Suprapubic skin (tissue), 4 donors: ENCODE measurements at regions not wholly inside any gene's neighbourhood (a gene's known extent, or its start where the extent isn't known, plus 50 kb on each side); places are given as distances from the start of the nearest gene placed in this dataset.

Experiments used
- DNase-seq, 2 donors: peaks; one replicate each; pipeline ENCODE4 v3.0.0-alpha.2; 2019; ENCODE audit warnings: low spot score in 2 of 2
- H3K27ac ChIP-seq: fragments of 200-600 bp; sonication (generic); one replicate; pipeline ENCODE4 v1.5.1; 2019
- H3K27me3 ChIP-seq: fragments of 200-600 bp; sonication (generic); one replicate; pipeline ENCODE4 v1.5.1; 2019
- H3K36me3 ChIP-seq: fragments of 200-600 bp; sonication (generic); one replicate; pipeline ENCODE4 v1.5.1; 2019
- H3K4me1 ChIP-seq: fragments of 200-600 bp; sonication (generic); one replicate; pipeline ENCODE4 v1.5.1; 2019
- H3K4me3 ChIP-seq: fragments of 200-600 bp; sonication (generic); one replicate; pipeline ENCODE4 v1.5.1; 2019; ENCODE audit warnings: mild to moderate bottlenecking
- H3K9me3 ChIP-seq: fragments of 200-600 bp; sonication (generic); one replicate; pipeline ENCODE4 v1.5.1; 2019
- EP300 ChIP-seq: sonication (generic); formaldehyde crosslinking; IDR thresholded peaks from one replicate; pipeline ENCODE4 v1.6.1; 2017; ENCODE audit warnings: antibody characterized with exemption
- POLR2A ChIP-seq, 2 donors: fragments of 450-650 bp; IDR thresholded peaks; one replicate each; pipeline ENCODE4 v1.6.1; 2017; ENCODE audit warnings: antibody characterized with exemption in 2 of 2, mild to moderate bottlenecking in 2 of 2, moderate library complexity in 2 of 2
- POLR2AphosphoS5 ChIP-seq, 3 donors: sonication (generic); formaldehyde crosslinking; IDR thresholded peaks; one replicate each; pipeline ENCODE4 v1.6.1; 2017; ENCODE audit warnings: antibody characterized with exemption in 3 of 3
- WGBS: methylation state at CpG from one replicate; pipeline ENCODE4 v1.1.5; 2018; 5-methylcytosine and 5-hydroxymethylcytosine counted together
- TF ChIP-seq, protein P1 (sequence below), 2 donors: fragments of 200-600 bp in 1 of 2; fragments of 450-650 bp in 1 of 2; sonication (generic) in 1 of 2; IDR thresholded peaks; one replicate each; pipeline ENCODE4 v1.5.1; 2016 to 2019; ENCODE audit warnings: antibody characterized with exemption in 2 of 2, mild to moderate bottlenecking in 1 of 2, moderate library complexity in 1 of 2

DNA sequence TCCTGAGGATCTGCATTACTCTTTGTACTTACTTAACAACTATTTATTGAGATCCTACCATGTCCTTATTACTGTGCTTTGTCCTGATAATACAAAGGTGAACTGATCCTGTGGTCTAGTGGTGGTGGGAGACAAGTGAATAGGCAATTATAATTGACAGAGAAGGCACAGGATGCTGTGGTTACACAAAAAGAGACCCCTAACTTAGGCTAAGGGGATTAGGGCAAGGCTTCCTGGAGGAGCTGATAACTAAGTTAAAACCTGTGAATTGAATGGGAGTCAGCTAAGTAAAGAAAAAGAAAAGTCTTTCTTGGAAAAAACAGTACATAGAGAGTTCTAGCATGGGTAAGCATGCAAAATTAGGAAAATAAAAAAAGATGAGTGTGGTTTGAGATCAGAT, 164.4 kb downstream of the LARP7 start:
- DNase-seq, result no peak
- Histone ChIP-seq H3K27ac (no peak overlapping the region), H3K27me3 (no peaks in the 10 kb centered on the region), H3K9me3 (no peaks in the 10 kb centered on the region), H3K4me3 (no peak overlapping the region), H3K36me3 (no peaks in the 10 kb centered on the region), H3K4me1 (no peaks in the 10 kb centered on the region)
- TF ChIP-seq, protein P1, sequence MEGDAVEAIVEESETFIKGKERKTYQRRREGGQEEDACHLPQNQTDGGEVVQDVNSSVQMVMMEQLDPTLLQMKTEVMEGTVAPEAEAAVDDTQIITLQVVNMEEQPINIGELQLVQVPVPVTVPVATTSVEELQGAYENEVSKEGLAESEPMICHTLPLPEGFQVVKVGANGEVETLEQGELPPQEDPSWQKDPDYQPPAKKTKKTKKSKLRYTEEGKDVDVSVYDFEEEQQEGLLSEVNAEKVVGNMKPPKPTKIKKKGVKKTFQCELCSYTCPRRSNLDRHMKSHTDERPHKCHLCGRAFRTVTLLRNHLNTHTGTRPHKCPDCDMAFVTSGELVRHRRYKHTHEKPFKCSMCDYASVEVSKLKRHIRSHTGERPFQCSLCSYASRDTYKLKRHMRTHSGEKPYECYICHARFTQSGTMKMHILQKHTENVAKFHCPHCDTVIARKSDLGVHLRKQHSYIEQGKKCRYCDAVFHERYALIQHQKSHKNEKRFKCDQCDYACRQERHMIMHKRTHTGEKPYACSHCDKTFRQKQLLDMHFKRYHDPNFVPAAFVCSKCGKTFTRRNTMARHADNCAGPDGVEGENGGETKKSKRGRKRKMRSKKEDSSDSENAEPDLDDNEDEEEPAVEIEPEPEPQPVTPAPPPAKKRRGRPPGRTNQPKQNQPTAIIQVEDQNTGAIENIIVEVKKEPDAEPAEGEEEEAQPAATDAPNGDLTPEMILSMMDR (IDR thresholded peaks at IDR 0.05), result no peak
- no peak for TF ChIP-seq EP300
- no peak for TF ChIP-seq POLR2AphosphoS5 (IDR thresholded peaks at IDR 0.05)
- no peak for TF ChIP-seq POLR2A (IDR thresholded peaks at IDR 0.05)

DNA sequence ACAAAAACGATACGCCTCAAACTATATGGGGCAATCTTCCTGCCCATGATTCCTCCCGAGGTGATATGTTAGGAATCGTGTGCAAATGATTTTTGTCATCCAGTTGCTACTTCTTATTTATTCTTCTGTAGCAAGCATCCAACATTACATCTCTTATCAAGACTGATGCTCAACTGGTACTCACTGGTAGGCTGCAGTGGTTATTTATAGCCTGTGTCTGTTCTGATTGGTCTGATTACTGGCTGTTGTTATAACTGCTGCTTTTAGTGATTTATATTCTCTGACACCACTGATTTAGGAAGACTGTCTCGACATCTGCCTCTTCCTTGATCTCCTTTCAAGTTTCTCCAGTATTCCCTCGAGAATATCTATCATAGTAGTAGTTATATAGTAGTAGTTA, 165.8 kb downstream of the LARP7 start:
- H3K36me3 ChIP-seq, result no peaks in the 10 kb centered on the region

GRCh38 chr4:112807083-112807482, 170.1 kb downstream of the LARP7 start:
- no peak for DNase-seq
- 79% methylated on average over 2 of the region's 2 CpGs for WGBS
- Histone ChIP-seq H3K4me3 (no peak overlapping the region), H3K4me1 (no peaks in the 10 kb centered on the region), H3K27me3 (no peaks in the 10 kb centered on the region), H3K9me3 (no peaks in the 10 kb centered on the region), H3K27ac (no peak overlapping the region), H3K36me3 (no peaks in the 10 kb centered on the region)
- no peak for TF ChIP-seq POLR2AphosphoS5 (IDR thresholded peaks at IDR 0.05)
- TF ChIP-seq, protein P1 (IDR thresholded peaks at IDR 0.05), result no peak
- no peak for TF ChIP-seq POLR2A (IDR thresholded peaks at IDR 0.05)
- TF ChIP-seq EP300, result no peak

More for the DNA sequence above, 165.8 kb downstream of the LARP7 start:
- H3K27ac ChIP-seq, result no peak overlapping the region
- no peak for DNase-seq
- H3K4me3 ChIP-seq, result no peak overlapping the region
- H3K27me3 ChIP-seq, result no peaks in the 10 kb centered on the region
- H3K4me1 ChIP-seq, result no peaks in the 10 kb centered on the region
- WGBS, result 60% methylated on average over 6 of the region's 6 CpGs
- TF ChIP-seq EP300, result no peak
- TF ChIP-seq, protein P1 (IDR thresholded peaks at IDR 0.05), result no peak
- TF ChIP-seq POLR2A (IDR thresholded peaks at IDR 0.05), result no peak
- no peak for TF ChIP-seq POLR2AphosphoS5 (IDR thresholded peaks at IDR 0.05)
- H3K9me3 ChIP-seq, result no peaks in the 10 kb centered on the region

- Histone ChIP-seq H3K4me3 (no peak overlapping the region), H3K27ac (no peak overlapping the region), H3K27me3 (no peaks in the 10 kb centered on the region), H3K36me3 (no peaks in the 10 kb centered on the region), H3K9me3 (no peaks in the 10 kb centered on the region), H3K4me1 (no peaks in the 10 kb centered on the region)
- 47% methylated on average over 1 of the region's 1 CpG for WGBS
- DNase-seq, result no peak
- TF ChIP-seq, protein P1 (IDR thresholded peaks at IDR 0.05), result no peak
- TF ChIP-seq EP300 (no peak), POLR2AphosphoS5 (IDR thresholded peaks at IDR 0.05) (peak in 1 of 3 donors; percentile 43), POLR2A (IDR thresholded peaks at IDR 0.05) (no peak)
Measured at GRCh38 chr4:112808001-112808400, 171.1 kb downstream of the LARP7 start.

DNA sequence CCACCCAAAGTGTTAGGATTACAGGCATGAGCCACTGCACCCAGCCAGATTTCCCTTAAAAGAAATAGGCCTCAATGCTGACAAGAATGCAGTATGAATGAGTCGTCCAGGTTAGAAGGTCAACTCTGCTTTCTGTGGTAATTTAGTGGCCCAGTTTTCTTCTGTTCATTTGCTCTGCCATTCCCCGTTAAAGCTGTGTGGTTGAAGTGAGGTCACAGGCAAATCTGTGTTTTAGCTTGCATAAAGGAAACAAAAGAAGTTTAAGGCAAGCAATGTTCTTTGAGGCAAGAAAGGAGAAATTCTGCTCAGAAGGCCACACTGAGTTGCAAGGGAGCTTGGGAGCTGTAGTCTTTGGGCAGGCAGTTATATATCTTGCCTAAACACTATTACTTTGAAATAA, 176.8 kb downstream of the LARP7 start:
- Histone ChIP-seq H3K27ac (no peak overlapping the region), H3K4me3 (no peak overlapping the region), H3K9me3 (no peaks in the 10 kb centered on the region), H3K27me3 (no peaks in the 10 kb centered on the region), H3K36me3 (no peaks in the 10 kb centered on the region), H3K4me1 (peaks cover 9% of the 10 kb centered on the region)
- DNase-seq, result no peak
- TF ChIP-seq POLR2A (IDR thresholded peaks at IDR 0.05), result no peak
- TF ChIP-seq EP300, result no peak
- TF ChIP-seq POLR2AphosphoS5 (IDR thresholded peaks at IDR 0.05), result no peak
- TF ChIP-seq, protein P1 (IDR thresholded peaks at IDR 0.05), result no peak
- 41% methylated on average over 2 of the region's 2 CpGs for whole genome bisulfite sequencing
